Neuron (in vitro differentiated cells): ENCODE measurements at regions not wholly inside any gene's neighbourhood (a gene's known extent, or its start where the extent isn't known, plus 50 kb on each side); places are given as distances from the start of the nearest gene placed in this dataset.

ENCODE experiments used
- H2AFZ ChIP-seq: one replicate; pipeline ENCODE4 v1.6.1; 2013; ENCODE audit warnings: low read depth, mild to moderate bottlenecking, inconsistent platforms, low read length, moderate library complexity
- H3K27me3 ChIP-seq: one replicate; pipeline ENCODE4 v1.6.1; 2013; ENCODE audit warnings: low read length; ENCODE audit not compliant: insufficient read depth
- H3K36me3 ChIP-seq: one replicate; pipeline ENCODE4 v1.6.1; 2013; ENCODE audit warnings: low read length; ENCODE audit not compliant: insufficient read depth
- H3K4me1 ChIP-seq: one replicate; pipeline ENCODE4 v1.6.1; 2013; ENCODE audit warnings: low read length; ENCODE audit not compliant: insufficient read depth
- H3K4me3 ChIP-seq: 2 replicates; pipeline ENCODE4 v1.5.1; 2013; ENCODE audit warnings: mild to moderate bottlenecking, low read length, moderate library complexity
- H3K9me3 ChIP-seq: one replicate; pipeline ENCODE4 v1.6.1; 2013; ENCODE audit warnings: low read length

GRCh38 chr2:2855297-2855696 lies 522.3 kb downstream of the EIPR1 start:
- Histone ChIP-seq H3K27me3 (no peaks in the 10 kb centered on the region), H3K4me1 (no peaks in the 10 kb centered on the region), H2AFZ (no peak overlapping the region), H3K9me3 (no peaks in the 10 kb centered on the region), H3K36me3 (no peaks in the 10 kb centered on the region), H3K4me3 (no peak overlapping the region)

- no peaks in the 10 kb centered on the region for H3K27me3 ChIP-seq
- no peaks in the 10 kb centered on the region for H3K9me3 ChIP-seq
- H3K36me3 ChIP-seq: no peaks in the 10 kb centered on the region
- H3K4me1 ChIP-seq: peaks cover 10% of the 10 kb centered on the region
- H2AFZ ChIP-seq: no peak overlapping the region
- no peak overlapping the region for H3K4me3 ChIP-seq
Measured at GRCh38 chr2:2853346-2853745, 522.3 kb upstream of the MYT1L start.

- Histone ChIP-seq H3K4me3 (no peak overlapping the region), H3K4me1 (peaks cover 10% of the 10 kb centered on the region), H3K9me3 (no peaks in the 10 kb centered on the region), H3K27me3 (no peaks in the 10 kb centered on the region), H2AFZ (no peak overlapping the region), H3K36me3 (no peaks in the 10 kb centered on the region)
Measured at GRCh38 chr2:2851806-2852777, 521.0 kb upstream of the MYT1L start.

- no peaks in the 10 kb centered on the region for H3K27me3 ChIP-seq
- no peak overlapping the region for H3K4me3 ChIP-seq
- no peaks in the 10 kb centered on the region for H3K9me3 ChIP-seq
- no peaks in the 10 kb centered on the region for H3K36me3 ChIP-seq
- H2AFZ ChIP-seq: no peak overlapping the region
- H3K4me1 ChIP-seq: peaks cover 10% of the 10 kb centered on the region
Measured at GRCh38 chr2:2851316-2851715, 520.2 kb upstream of the MYT1L start.

GRCh38 chr2:2850859-2851258 lies 519.8 kb upstream of the MYT1L start:
- peaks cover 10% of the 10 kb centered on the region for H3K4me1 ChIP-seq
- no peaks in the 10 kb centered on the region for H3K9me3 ChIP-seq
- H3K36me3 ChIP-seq: no peaks in the 10 kb centered on the region

GRCh38 chr2:2850218-2850755 lies 519.2 kb upstream of the MYT1L start:
- peaks cover 10% of the 10 kb centered on the region for H3K4me1 ChIP-seq

More at GRCh38 chr2:2850859-2851258, 519.8 kb upstream of the MYT1L start:
- H3K4me3 ChIP-seq: no peak overlapping the region
- no peaks in the 10 kb centered on the region for H3K27me3 ChIP-seq
- no peak overlapping the region for H2AFZ ChIP-seq

GRCh38 chr2:2849464-2850217 lies 518.6 kb upstream of the MYT1L start:
- H3K9me3 ChIP-seq: no peaks in the 10 kb centered on the region
- H3K36me3 ChIP-seq: no peaks in the 10 kb centered on the region
- H3K4me3 ChIP-seq: no peak overlapping the region
- H2AFZ ChIP-seq: no peak overlapping the region
- H3K27me3 ChIP-seq: no peaks in the 10 kb centered on the region
- peaks cover 10% of the 10 kb centered on the region for H3K4me1 ChIP-seq

More at GRCh38 chr2:2850218-2850755, 519.2 kb upstream of the MYT1L start:
- H3K4me3 ChIP-seq: no peak overlapping the region
- H3K27me3 ChIP-seq: no peaks in the 10 kb centered on the region
- H2AFZ ChIP-seq: no peak overlapping the region
- no peaks in the 10 kb centered on the region for H3K36me3 ChIP-seq
- no peaks in the 10 kb centered on the region for H3K9me3 ChIP-seq

- no peaks in the 10 kb centered on the region for H3K9me3 ChIP-seq
- H2AFZ ChIP-seq: no peak overlapping the region
- no peaks in the 10 kb centered on the region for H3K27me3 ChIP-seq
- peaks cover 10% of the 10 kb centered on the region for H3K4me1 ChIP-seq
- H3K4me3 ChIP-seq: no peak overlapping the region
- H3K36me3 ChIP-seq: no peaks in the 10 kb centered on the region
Measured at GRCh38 chr2:2848621-2849333, 517.7 kb upstream of the MYT1L start.

GRCh38 chr2:2848198-2848597 lies 517.1 kb upstream of the MYT1L start:
- no peaks in the 10 kb centered on the region for H3K9me3 ChIP-seq
- peaks cover 10% of the 10 kb centered on the region for H3K4me1 ChIP-seq
- no peak overlapping the region for H2AFZ ChIP-seq
- H3K4me3 ChIP-seq: no peak overlapping the region
- no peaks in the 10 kb centered on the region for H3K27me3 ChIP-seq
- H3K36me3 ChIP-seq: no peaks in the 10 kb centered on the region

- Histone ChIP-seq H3K4me3 (no peak overlapping the region), H3K9me3 (no peaks in the 10 kb centered on the region), H3K27me3 (no peaks in the 10 kb centered on the region), H3K36me3 (no peaks in the 10 kb centered on the region), H2AFZ (no peak overlapping the region), H3K4me1 (peaks cover 10% of the 10 kb centered on the region)
Measured at GRCh38 chr2:2847209-2847676, 516.2 kb upstream of the MYT1L start.

- Histone ChIP-seq H3K9me3 (no peaks in the 10 kb centered on the region), H3K4me1 (peaks cover 10% of the 10 kb centered on the region), H3K4me3 (no peak overlapping the region), H3K36me3 (no peaks in the 10 kb centered on the region), H3K27me3 (no peaks in the 10 kb centered on the region), H2AFZ (no peak overlapping the region)
Measured at GRCh38 chr2:2846332-2847208, 515.5 kb upstream of the MYT1L start.

GRCh38 chr2:2845806-2846315 lies 514.8 kb upstream of the MYT1L start:
- no peaks in the 10 kb centered on the region for H3K27me3 ChIP-seq
- no peak overlapping the region for H3K4me3 ChIP-seq
- peaks cover 10% of the 10 kb centered on the region for H3K4me1 ChIP-seq
- H2AFZ ChIP-seq: no peak overlapping the region
- H3K36me3 ChIP-seq: no peaks in the 10 kb centered on the region
- no peaks in the 10 kb centered on the region for H3K9me3 ChIP-seq
